Posterior cingulate gyrus (tissue), 11 donors: ENCODE measurements at regions not wholly inside any gene's neighbourhood (a gene's known extent, or its start where the extent isn't known, plus 50 kb on each side); places are given as distances from the start of the nearest gene placed in this dataset.
A peak's percentile ranks its signal among the peaks of the same experiment; 100 is the strongest.
"Not testable (repeated sequence)": the region's sequence is repeated elsewhere in the genome, so short reads cannot be mapped to it uniquely, and the experiment has no call there.

Experiments
- DNase-seq, 10 donors: peaks; one replicate each; pipeline versions ENCODE4 v3.0.0 to v3.0.0-alpha.2; 2020 to 2021; ENCODE audit warnings: mixed read lengths in 3 of 10
- intact Hi-C: fragments of 100-400 bp; cut with DNase I; formaldehyde crosslinking; loops from one replicate; pipeline ENCODE4 v1.15.1; 2023

- DNase-seq: no peak
- intact Hi-C loops: no loop called here
Observed at GRCh38 chrX:25151749-25152148, 136.0 kb upstream of the ARX start.

GRCh38 chrX:25144043-25144940 lies 128.5 kb upstream of the ARX start:
- intact Hi-C loops: loop anchor here (2.0 to 10.0 kb wide), 5 partner anchors 109 to 749 kb away; no protein-coding TSS in a partner anchor
- DNase-seq: peak; percentile 18 to 89 (median 60)

- no peak for DNase-seq
- intact Hi-C loops: loop anchor here (5.0 to 10.0 kb wide), 4 partner anchors 109 to 749 kb away; no protein-coding TSS in a partner anchor
Observed at GRCh38 chrX:25143596-25143995, 127.8 kb upstream of the ARX start.

- intact Hi-C loops: loop anchor here (5.0 to 10.0 kb wide), 4 partner anchors 107 to 747 kb away; no protein-coding TSS in a partner anchor
- no peak for DNase-seq
Observed at GRCh38 chrX:25141684-25142083, 125.9 kb upstream of the ARX start.

- intact Hi-C loops: no loop called here
- DNase-seq: no peak
Observed at GRCh38 chrX:25131055-25131454, 115.3 kb upstream of the ARX start.

GRCh38 chrX:25130619-25131018 lies 114.9 kb upstream of the ARX start:
- DNase-seq: no peak
- intact Hi-C loops: no loop called here

- intact Hi-C loops: no loop called here
Observed at GRCh38 chrX:25125483-25125882, 109.7 kb upstream of the ARX start.

GRCh38 chrX:25124391-25124790 lies 108.6 kb upstream of the ARX start:
- DNase-seq: no peak
- intact Hi-C loops: no loop called here

More at GRCh38 chrX:25125483-25125882, 109.7 kb upstream of the ARX start:
- no peak for DNase-seq

GRCh38 chrX:25112156-25112555 lies 96.4 kb upstream of the ARX start:
- intact Hi-C loops: no loop called here
- DNase-seq: no peak

- intact Hi-C loops: no loop called here
- no peak for DNase-seq
Observed at GRCh38 chrX:25108481-25108880, 92.7 kb upstream of the ARX start.

- DNase-seq: no peak
- intact Hi-C loops: no loop called here
Observed at GRCh38 chrX:25105221-25105620, 89.5 kb upstream of the ARX start.

GRCh38 chrX:25096522-25097045 lies 80.8 kb upstream of the ARX start:
- DNase-seq: no peak
- intact Hi-C loops: no loop called here

GRCh38 chrX:25091152-25091551 lies 75.4 kb upstream of the ARX start:
- intact Hi-C loops, DNase-seq: not testable (repeated sequence)

GRCh38 chrX:25084446-25084845 lies 68.7 kb upstream of the ARX start:
- intact Hi-C loops: no loop called here
- DNase-seq: no peak

- DNase-seq: no peak
- intact Hi-C loops: no loop called here
Observed at GRCh38 chrX:25083661-25084060, 67.9 kb upstream of the ARX start.

- intact Hi-C loops: no loop called here
- DNase-seq: no peak
Observed at GRCh38 chrX:25079020-25079419, 63.3 kb upstream of the ARX start.

GRCh38 chrX:25076941-25077500 lies 61.3 kb upstream of the ARX start:
- DNase-seq: no peak
- intact Hi-C loops: no loop called here

GRCh38 chrX:25072247-25072646 lies 56.5 kb upstream of the ARX start:
- intact Hi-C loops: no loop called here
- no peak for DNase-seq

GRCh38 chrX:25070038-25070437 lies 54.3 kb upstream of the ARX start:
- DNase-seq: no peak
- intact Hi-C loops: no loop called here

GRCh38 chrX:25069209-25069608 lies 53.4 kb upstream of the ARX start:
- no peak for DNase-seq
- intact Hi-C loops: no loop called here

GRCh38 chrX:25068340-25068739 lies 52.6 kb upstream of the ARX start:
- intact Hi-C loops: no loop called here
- DNase-seq: no peak
